Effector CD8-positive, alpha-beta T cell (primary cell): ENCODE measurements at regions not wholly inside any gene's neighbourhood (a gene's known extent, or its start where the extent isn't known, plus 50 kb on each side); places are given as distances from the start of the nearest gene placed in this dataset.

Experiments used
- DNase-seq: peaks from one replicate; lab custom pipeline; 2025; lab: John Stamatoyannopoulos, UW

GRCh38 chr15:70160803-70161565, 63.3 kb upstream of the TLE3 start:
- no peak for DNase-seq

DNA sequence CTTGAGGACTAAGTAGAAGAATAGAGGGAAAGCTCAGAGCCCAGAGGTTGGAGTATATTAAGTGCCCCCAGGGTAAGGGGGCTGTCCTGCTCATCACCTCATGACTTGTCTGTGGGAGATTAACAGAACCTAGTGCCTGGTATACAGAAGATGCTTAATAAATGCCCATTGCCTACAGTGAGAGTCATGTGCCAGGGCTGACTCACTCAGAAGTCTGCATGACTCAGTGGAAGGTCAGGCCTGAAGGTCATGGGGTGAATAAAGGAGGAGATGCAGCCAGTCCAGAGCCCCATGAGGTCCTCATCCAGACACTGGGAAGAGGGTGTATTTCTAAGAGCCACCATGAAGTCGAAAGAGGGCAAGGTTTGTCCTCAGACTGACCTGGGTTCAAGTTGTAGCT, 62.5 kb upstream of the TLE3 start:
- no peak for DNase-seq

- DNase-seq = no peak
Observed at GRCh38 chr15:70159713-70160009, 61.9 kb upstream of the TLE3 start.

DNA sequence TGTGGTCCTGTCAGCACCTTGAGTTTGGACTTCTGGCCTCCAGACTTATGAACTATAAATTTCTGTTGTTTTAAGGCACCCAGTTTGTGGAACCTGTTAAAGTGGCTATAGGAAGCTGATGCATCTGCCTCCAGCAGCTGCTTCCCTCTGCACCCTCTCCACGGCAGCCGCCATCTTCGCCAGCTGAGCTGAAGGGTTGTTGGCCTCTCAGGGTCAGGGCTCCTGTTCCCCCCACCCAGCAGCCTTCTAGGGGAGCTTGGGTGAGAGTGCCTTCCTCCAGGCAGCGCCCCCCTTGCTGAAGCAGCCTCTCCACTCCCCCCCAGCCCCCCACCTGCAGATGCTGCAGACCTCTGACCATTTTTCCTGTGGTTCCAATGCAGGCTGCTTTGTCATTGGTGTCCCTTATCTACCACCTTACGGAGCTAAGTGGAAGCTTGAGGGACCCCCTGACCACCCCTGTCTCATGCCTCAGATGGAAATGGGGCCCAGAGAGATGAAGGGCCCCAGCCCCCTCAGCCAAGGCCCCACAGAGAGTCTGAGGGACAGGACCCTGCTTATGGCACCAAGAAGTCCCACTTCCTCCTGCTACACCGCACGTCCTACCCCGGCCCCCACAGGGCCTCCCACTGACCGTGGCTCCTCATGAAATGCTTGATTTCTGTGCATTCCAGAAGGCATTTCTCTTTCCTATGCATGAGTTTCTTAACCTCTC, 61.4 kb upstream of the TLE3 start:
- DNase-seq = no peak

- no peak for DNase-seq
Observed at GRCh38 chr15:70158309-70159000, 60.7 kb upstream of the TLE3 start.

DNA sequence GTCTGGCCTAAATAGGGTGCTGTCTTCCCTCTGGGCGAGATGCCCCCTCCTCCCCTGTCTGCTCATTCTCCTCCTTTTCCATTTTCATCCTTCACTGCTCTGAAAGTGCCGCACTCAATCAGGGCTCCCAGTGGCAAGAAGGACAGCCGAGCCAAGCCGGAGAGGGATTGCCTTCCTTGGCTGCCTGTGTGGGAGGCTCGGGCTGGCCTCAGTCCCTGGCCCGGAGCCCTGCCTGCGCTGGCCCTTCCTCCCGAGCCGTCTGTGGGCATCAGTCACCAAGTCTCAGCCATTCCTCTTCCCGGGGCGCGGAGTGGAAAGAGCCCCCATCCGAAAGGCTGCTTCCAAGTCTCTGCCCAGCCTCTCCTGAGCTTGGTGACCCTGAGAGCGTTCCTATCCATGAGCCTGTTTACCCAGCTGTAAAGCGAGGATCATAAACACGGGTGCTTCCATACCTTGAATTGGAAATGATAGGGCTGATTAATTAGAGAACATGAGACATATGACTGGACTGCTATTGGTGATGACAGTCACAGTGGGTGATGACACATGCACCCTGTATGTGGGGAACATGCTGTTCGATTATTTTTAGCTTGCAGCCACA, 59.1 kb upstream of the TLE3 start:
- DNase-seq = no peak

- no peak for DNase-seq
Observed at GRCh38 chr15:70154718-70155347, 57.1 kb upstream of the TLE3 start.

DNA sequence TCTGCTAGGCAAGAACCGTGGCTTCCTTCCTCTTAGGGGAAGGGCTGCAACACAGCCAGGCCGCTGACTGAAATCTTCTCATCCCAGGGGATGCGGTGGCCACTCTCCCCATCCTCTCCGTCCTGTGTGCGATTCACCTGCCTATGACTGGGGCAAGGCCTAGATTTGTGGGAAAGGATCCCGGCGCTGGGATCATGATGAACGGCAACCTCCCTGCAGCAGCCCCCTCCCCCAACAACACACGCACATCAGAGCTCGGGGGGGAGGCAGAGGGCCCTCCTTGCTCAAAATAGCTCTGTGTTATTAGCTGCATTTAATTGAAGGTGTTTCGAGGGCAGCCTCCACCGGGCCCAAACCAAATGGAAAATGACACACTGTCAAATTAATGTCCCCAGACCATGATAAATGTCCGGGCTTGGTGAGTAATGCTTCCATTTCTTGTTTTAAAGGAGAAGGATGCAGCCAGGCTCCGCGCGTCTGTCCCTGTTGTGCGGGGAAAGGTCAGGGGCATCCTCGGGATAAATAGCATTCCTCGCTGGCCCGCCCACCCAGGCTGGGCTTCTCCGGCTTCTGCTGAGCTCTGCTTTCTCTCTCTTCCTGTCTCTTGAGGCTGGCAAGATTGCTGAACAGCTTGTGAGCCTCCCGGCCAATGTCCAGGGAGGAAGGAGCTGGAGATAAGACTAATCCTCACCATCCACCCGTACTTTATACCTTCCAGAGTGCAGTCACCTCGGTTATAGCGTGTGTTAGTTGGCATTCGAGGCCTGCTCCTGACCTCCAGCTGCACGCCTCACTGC, 56.4 kb upstream of the TLE3 start:
- no peak for DNase-seq

DNA sequence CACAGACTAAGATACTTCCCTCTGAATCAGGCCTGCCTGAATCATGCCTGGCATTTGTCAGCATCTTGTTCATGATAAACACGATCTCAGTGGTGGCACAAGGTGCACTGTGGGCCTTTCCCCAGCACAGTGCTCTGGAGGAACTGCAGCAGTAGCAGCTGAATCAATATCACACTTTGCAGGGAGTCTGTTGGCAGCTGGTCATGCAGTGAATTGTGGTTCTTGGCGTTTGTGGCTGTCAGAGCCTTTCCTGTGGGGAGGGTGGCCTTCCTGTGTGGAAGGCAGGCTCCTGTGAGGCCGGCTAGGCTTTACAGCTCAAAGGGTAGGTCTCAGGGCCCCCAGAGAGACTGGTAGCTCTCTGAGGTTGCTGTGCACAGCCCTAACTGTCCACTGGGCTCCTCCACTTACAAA, 54.4 kb upstream of the TLE3 start:
- no peak for DNase-seq

GRCh38 chr15:70151462-70151861, 53.7 kb upstream of the TLE3 start:
- DNase-seq = no peak

GRCh38 chr15:70151003-70151402, 53.3 kb upstream of the TLE3 start:
- DNase-seq = no peak

DNA sequence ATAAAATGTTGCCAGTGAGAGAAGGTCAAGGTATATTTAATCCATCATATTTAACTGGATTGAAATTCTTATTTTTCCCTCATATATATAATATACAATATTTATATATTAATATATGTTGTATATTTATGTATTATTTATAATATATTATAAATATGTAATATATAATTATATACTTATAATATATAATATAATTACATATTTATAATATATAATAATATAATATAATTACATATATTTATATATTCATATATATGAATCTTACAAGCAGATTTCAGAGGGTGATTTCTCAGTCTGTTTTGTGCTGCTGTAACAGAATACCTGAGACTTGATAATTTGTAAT, 52.7 kb upstream of the TLE3 start:
- no peak for DNase-seq

DNA sequence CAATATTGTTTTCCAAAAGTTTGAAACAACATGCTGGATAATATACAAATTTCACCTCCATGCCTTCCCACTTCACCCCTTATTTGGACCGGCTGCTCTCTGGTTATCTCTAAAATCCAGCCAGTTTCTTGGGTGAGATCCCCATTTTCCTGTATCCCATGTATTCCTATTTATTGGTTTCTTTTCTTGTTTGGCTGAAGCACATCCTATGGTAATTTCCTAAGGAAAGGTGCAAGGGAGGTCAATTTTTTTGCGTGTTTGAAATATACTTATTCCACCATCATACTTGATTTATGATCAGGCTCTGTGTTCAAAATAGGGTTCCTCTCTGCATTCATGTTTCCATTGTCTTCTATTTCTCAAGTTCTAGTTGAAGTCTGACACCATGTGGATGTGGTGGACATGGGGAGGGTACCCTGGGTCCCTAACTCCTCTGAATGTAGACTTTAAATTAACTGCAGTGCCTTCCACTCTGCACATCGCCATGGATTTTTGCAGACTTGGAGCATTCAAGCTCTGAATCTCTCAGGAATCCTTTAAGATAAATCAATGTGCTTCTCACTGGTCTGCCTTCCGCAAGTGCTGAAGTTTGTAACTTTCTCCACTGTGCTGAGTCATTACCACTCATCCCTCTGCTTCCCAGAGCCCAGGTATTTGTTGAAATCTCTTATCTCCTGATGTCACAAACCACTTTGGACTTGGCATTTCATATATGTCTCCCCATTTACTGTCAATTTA, 52.1 kb upstream of the TLE3 start:
- no peak for DNase-seq

DNA sequence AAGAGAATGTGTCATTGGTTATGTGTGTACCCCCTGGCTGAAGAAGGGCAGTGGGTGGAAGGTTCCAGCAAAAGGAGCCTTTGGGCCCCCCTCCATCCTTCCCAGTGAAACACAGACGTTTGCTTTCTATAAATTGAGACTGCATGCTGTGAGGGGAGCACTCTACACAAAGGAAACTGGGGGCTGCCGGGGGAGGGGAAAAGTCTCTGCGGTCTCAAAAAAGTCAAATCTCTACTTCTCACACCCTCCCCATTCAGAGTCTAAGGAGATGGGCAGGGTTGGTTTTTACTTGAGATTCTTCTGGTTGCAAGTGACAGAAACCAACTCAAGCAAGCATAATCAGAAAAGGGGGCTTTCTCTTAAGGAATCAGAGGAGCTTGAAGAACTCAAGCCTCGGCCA, 50.1 kb upstream of the TLE3 start:
- DNase-seq = no peak
